ENCODE measurements at regions not wholly inside any gene's neighbourhood (a gene's known extent, or its start where the extent isn't known, plus 50 kb on each side); places are given as distances from the start of the nearest gene placed in this dataset.

- no peak for DNase-seq (ENCODE audit: low read depth)
Measured at GRCh38 chr4:135210341-135210740, 1008.8 kb upstream of the PABPC4L start.

GRCh38 chr4:135207531-135207930 is 1005.9 kb upstream of the PABPC4L start:
- DNase-seq (ENCODE audit: low read depth), result no peak

- DNase-seq (ENCODE audit: low read depth), result no peak
Measured at GRCh38 chr4:135204311-135204710, 1002.7 kb upstream of the PABPC4L start.

- no peak for DNase-seq (ENCODE audit: low read depth)
Measured at GRCh38 chr4:135201081-135201480, 999.5 kb upstream of the PABPC4L start.

- DNase-seq (ENCODE audit: low read depth), result no peak
Measured at GRCh38 chr4:135197641-135198040, 996.1 kb upstream of the PABPC4L start.

- DNase-seq (ENCODE audit: low read depth), result no peak
Measured at GRCh38 chr4:135194477-135194876, 992.9 kb upstream of the PABPC4L start.

GRCh38 chr4:135192751-135193535 is 991.4 kb upstream of the PABPC4L start:
- no peak for DNase-seq (ENCODE audit: low read depth)

GRCh38 chr4:135191596-135191995 is 990.0 kb upstream of the PABPC4L start:
- no peak for DNase-seq (ENCODE audit: low read depth)

GRCh38 chr4:135186002-135186401 is 984.4 kb upstream of the PABPC4L start:
- no peak for DNase-seq (ENCODE audit: low read depth)

GRCh38 chr4:135185256-135185655 is 983.7 kb upstream of the PABPC4L start:
- DNase-seq (ENCODE audit: low read depth), result no peak

- no peak for DNase-seq (ENCODE audit: low read depth)
Measured at GRCh38 chr4:135184715-135185114, 983.1 kb upstream of the PABPC4L start.

- no peak for DNase-seq (ENCODE audit: low read depth)
Measured at GRCh38 chr4:135177321-135177720, 975.7 kb upstream of the PABPC4L start.

GRCh38 chr4:135166661-135167060 is 965.1 kb upstream of the PABPC4L start:
- DNase-seq (ENCODE audit: low read depth), result no peak

GRCh38 chr4:135164601-135165000 is 963.0 kb upstream of the PABPC4L start:
- DNase-seq (ENCODE audit: low read depth), result no peak

GRCh38 chr4:135144498-135144897 is 942.9 kb upstream of the PABPC4L start:
- DNase-seq (ENCODE audit: low read depth), result no peak

- DNase-seq (ENCODE audit: low read depth), result no peak
Measured at GRCh38 chr4:135124196-135124595, 922.6 kb upstream of the PABPC4L start.

GRCh38 chr4:135123632-135124031 is 922.0 kb upstream of the PABPC4L start:
- no peak for DNase-seq (ENCODE audit: low read depth)

- no peak for DNase-seq (ENCODE audit: low read depth)
Measured at GRCh38 chr4:135122457-135122856, 920.9 kb upstream of the PABPC4L start.

- no peak for DNase-seq (ENCODE audit: low read depth)
Measured at GRCh38 chr4:135120195-135120594, 918.6 kb upstream of the PABPC4L start.

GRCh38 chr4:135114079-135114478 is 912.5 kb upstream of the PABPC4L start:
- DNase-seq (ENCODE audit: low read depth), result no peak

GRCh38 chr4:135098061-135098460 is 896.5 kb upstream of the PABPC4L start:
- DNase-seq (ENCODE audit: low read depth), result no peak

- DNase-seq (ENCODE audit: low read depth), result no peak
Measured at GRCh38 chr4:135073389-135073788, 871.8 kb upstream of the PABPC4L start.

- DNase-seq (ENCODE audit: low read depth), result no peak
Measured at GRCh38 chr4:135072553-135072952, 871.0 kb upstream of the PABPC4L start.

GRCh38 chr4:135065366-135065765 is 863.8 kb upstream of the PABPC4L start:
- no peak for DNase-seq (ENCODE audit: low read depth)

Data from non-pigmented ciliary epithelial cell (primary cell).